Astrocyte of the spinal cord (primary cell): ENCODE measurements at regions not wholly inside any gene's neighbourhood (a gene's known extent, or its start where the extent isn't known, plus 50 kb on each side); places are given as distances from the start of the nearest gene placed in this dataset.

Experiments
- DNase-seq: peaks from one replicate; pipeline ENCODE4 v3.0.0; 2011; ENCODE audit warnings: low read depth, low spot score
- H3K4me3 ChIP-seq: 2 replicates; pipeline ENCODE4 v1.5.1; 2011; ENCODE audit warnings: low read depth, mild to moderate bottlenecking, low read length, moderate library complexity
- in situ Hi-C: cut with HindIII; loops from 2 replicates; pipeline ENCODE4 v1.10.0; 2017; ENCODE audit warnings: low sequenced_read_pairs
- TF ChIP-seq, protein P1 (sequence below): IDR thresholded peaks from 2 replicates; pipeline ENCODE4 v1.5.1; 2012; ENCODE audit warnings: low read depth, mild to moderate bottlenecking, low read length, inconsistent platforms

DNA sequence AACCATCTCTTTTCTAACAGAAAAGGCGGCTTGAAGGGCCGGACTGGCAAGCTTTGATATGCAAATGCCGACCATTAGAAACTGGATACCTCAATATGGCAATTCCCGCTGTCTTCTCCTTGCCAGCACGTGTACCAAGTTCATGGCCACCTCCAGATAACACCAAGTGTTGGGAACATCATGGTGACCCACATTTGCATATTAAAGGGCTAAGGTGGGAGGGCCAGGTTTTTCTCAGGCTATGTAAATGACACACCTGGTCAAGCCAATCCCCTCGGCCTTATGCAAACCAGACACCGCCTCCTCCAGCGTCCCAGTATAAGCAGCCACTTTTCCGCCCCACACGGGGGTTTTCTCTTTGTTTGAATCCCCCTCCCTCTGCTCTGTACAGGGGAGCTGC is 110.7 kb downstream of the DACT2 start:
- TF ChIP-seq, protein P1, sequence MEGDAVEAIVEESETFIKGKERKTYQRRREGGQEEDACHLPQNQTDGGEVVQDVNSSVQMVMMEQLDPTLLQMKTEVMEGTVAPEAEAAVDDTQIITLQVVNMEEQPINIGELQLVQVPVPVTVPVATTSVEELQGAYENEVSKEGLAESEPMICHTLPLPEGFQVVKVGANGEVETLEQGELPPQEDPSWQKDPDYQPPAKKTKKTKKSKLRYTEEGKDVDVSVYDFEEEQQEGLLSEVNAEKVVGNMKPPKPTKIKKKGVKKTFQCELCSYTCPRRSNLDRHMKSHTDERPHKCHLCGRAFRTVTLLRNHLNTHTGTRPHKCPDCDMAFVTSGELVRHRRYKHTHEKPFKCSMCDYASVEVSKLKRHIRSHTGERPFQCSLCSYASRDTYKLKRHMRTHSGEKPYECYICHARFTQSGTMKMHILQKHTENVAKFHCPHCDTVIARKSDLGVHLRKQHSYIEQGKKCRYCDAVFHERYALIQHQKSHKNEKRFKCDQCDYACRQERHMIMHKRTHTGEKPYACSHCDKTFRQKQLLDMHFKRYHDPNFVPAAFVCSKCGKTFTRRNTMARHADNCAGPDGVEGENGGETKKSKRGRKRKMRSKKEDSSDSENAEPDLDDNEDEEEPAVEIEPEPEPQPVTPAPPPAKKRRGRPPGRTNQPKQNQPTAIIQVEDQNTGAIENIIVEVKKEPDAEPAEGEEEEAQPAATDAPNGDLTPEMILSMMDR: no peak
- in situ Hi-C loops: no loop called here
- H3K4me3 ChIP-seq: no peak overlapping the region
- DNase-seq: no peak

DNA sequence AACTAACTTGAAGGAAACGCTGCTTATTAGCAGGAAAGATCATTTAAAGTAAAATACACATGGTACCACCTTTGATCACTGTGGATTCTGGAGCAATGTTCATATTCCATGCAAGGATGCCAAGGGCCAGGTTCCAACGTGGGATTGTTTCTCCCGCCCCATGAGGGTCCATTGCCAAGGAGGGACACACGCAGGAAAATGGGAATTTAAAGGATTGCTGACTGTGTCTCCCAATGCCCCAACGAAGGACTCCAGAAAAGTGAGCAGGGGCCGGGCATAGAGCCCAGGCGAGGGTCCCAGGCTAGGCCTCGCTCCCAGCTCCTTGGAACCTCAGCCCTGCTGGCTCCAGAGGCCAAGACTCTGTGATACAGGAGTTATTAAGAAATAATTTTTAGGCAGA is 111.2 kb downstream of the DACT2 start:
- DNase-seq: no peak
- TF ChIP-seq, protein P1: no peak
- H3K4me3 ChIP-seq: no peak overlapping the region
- in situ Hi-C loops: no loop called here

DNA sequence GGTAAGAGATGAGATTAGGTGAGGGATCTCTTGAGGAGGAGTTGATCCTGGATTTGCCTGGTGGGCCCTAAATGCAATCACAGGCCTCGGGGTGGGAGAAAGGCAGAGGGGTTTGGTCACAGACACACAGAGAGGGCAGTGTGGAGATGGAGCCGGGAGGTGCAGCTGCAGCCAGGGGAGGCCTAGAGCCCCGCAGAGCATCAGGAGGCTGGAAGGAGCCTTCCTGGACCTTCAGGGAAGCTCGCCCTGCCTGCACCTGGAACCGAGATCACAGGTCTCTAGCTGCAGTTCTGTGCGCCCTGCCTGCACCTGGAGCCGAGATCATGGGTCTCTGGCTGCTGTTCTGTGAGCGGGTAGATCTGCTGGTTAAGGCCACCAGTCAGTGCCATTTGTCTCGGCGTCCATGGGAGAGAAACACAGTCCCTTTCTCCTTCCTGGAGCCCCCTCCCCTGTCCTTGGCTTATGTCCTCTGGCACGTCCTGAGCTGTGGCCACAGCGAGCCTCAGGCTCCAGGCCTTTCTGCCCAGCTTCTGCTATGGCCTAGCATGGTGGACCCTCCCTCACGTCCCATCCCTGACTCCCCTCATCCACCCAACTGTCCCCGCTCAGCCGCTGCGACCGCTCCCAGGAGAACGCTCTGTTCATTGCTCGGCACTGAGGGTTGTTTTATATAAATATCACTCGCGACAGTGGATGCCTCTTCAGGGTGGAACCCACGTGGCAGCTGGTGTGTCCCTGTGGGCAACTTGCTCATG is 112.0 kb downstream of the DACT2 start:
- in situ Hi-C loops: no loop called here
- TF ChIP-seq, protein P1: no peak
- no peak for DNase-seq
- H3K4me3 ChIP-seq: no peak overlapping the region

DNA sequence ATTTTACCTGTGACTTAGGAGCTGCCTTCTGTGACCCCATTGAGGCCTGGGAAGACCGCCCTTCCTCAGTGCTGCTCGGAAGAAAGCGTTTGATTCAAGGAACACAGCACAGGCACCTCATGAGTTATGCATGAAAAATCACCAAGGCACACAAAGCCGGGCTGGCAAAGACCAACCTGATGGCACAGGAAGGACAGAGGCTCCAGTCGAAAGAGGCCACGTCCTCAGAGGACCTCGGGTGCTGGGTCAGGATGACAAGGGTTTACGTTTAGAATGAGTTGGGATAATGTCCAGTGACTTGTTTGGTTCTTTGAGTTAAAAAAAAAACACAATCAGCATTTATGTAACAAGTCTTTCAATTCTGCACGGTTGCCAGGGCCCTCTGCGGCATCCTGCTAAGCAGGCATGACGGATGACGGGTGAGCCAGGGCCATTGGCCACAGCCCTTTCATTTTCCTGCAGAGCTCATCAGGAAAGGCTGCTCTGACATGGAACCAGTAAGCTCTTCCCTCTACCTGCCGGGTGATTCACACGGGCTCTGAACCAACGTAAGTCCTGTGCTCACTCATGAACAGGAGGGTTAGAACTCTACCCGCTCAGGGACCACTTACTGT is 112.8 kb downstream of the DACT2 start:
- TF ChIP-seq, protein P1: no peak
- no peak for DNase-seq
- in situ Hi-C loops: no loop called here

DNA sequence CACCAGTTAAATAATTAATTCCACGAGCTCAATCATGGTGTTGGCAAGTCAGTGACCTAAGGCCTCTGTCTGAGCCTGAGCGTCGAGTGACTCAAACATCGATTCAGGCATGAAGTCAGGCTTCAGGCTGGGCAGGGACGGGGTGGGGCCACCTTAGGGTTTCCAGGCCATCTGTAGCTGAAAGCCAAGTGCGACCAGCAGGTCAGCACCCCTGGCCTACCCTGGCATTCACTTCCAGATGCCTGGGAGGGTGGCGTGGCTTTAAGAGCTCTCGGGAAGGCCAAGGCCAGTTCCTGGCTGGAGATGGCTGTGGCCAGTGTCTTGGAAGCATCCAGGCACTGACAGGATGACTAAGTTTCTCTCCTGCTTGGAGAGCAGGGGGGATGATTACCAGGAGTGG is 113.4 kb downstream of the DACT2 start:
- TF ChIP-seq, protein P1: no peak
- DNase-seq: no peak
- in situ Hi-C loops: no loop called here

More for the DNA sequence above, 112.8 kb downstream of the DACT2 start:
- H3K4me3 ChIP-seq: no peak overlapping the region

DNA sequence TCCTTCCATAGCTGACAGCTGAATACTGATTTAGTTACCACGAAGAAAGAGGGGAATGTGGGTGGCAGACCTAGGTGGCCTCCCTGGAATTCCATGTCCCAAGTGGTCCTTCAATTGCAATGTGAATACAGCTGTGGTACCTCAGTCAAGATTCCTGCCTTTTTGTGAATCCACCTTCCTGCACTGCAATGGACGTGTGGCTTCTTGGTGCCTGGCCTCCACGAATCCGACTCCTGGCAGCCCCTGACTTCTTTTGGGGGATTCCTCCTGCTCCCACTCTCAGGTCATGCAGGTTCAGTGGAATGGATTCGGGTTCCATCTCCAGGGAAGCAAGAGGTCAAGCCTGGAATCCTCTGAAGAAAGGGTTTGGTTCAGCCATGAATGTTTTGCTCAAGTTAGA is 117.8 kb downstream of the DACT2 start:
- TF ChIP-seq, protein P1: no peak
- in situ Hi-C loops: no loop called here

More for the DNA sequence above, 113.4 kb downstream of the DACT2 start:
- no peak overlapping the region for H3K4me3 ChIP-seq

More for the DNA sequence above, 117.8 kb downstream of the DACT2 start:
- no peak overlapping the region for H3K4me3 ChIP-seq
- no peak for DNase-seq
